Neural progenitor cell (in vitro differentiated cells): ENCODE measurements at regions not wholly inside any gene's neighbourhood (a gene's known extent, or its start where the extent isn't known, plus 50 kb on each side); places are given as distances from the start of the nearest gene placed in this dataset.

Source experiments
- CTCF ChIP-seq: fragments of 200-600 bp; sonication (generic); IDR thresholded peaks from 2 replicates; pipeline ENCODE4 v1.5.1; 2017; ENCODE audit warnings: antibody characterized with exemption, mild to moderate bottlenecking
- EZH2 ChIP-seq: fragments of 200-600 bp; sonication (generic); IDR thresholded peaks from 2 replicates; pipeline ENCODE4 v1.6.1; 2017; ENCODE audit warnings: antibody characterized with exemption, mild to moderate bottlenecking, moderate library complexity
- EZH2phosphoT487 ChIP-seq: fragments of 200-600 bp; sonication (generic); IDR thresholded peaks from 2 replicates; pipeline ENCODE4 v1.6.1; 2017; ENCODE audit warnings: antibody characterized with exemption

GRCh38 chr18:6652098-6652497, 77.4 kb upstream of the ARHGAP28 start:
- TF ChIP-seq CTCF (no peak), EZH2 (no peak), EZH2phosphoT487 (no peak)
